GM12878 (cell line): ENCODE measurements at regions not wholly inside any gene's neighbourhood (a gene's known extent, or its start where the extent isn't known, plus 50 kb on each side); places are given as distances from the start of the nearest gene placed in this dataset.

Experiments
- ATAC-seq: fragments of 200-7000 bp; cut with Tn5 transposase; 3 replicates; pipeline ENCODE4 v1.9.1; 2020; ENCODE audit warnings: mild to moderate bottlenecking, moderate library complexity
- BruUV-seq: library from RNA; stranded (reverse); fragments of 400-500 nt; replicated peaks from 2 replicates; lab custom pipeline; 2021; lab: Mats Ljungman, UMichigan
- CTCF ChIA-PET: fragments of 300-600 bp; sonication (Branson Sonifier 250); formaldehyde crosslinking; extraction: SDS; loops from one replicate; lab custom pipeline; 2021; ENCODE audit warnings: inconsistent platforms; lab: Yijun Ruan, JAX
- POLR2A ChIA-PET: fragments of 350-600 bp; formaldehyde crosslinking; extraction: SDS; loops from one replicate; lab custom pipeline; 2021; ENCODE audit warnings: inconsistent platforms; lab: Charles Lee
- RAD21 ChIA-PET: fragments of 300-600 bp; sonication (Branson Sonifier 250); formaldehyde crosslinking; loops from one replicate; lab custom pipeline; 2023; ENCODE audit warnings: antibody characterized with exemption; ENCODE audit not compliant: unreplicated experiment; lab: Charles Lee
- SMC1A ChIA-PET: fragments of 300-600 bp; sonication (Branson Sonifier 250); formaldehyde crosslinking; loops from one replicate; lab custom pipeline; 2023; ENCODE audit not compliant: unreplicated experiment, uncharacterized antibody; lab: Charles Lee
- DNase-seq: peaks from one replicate; pipeline ENCODE4 v3.0.0-alpha.2; 2011; ENCODE audit warnings: low read depth, low spot score
- FAIRE-seq: peaks from 3 replicates; lab custom pipeline; 2011; peaks lifted over from hg19 to GRCh38; lab: Jason Lieb, UNC
- H2AFZ ChIP-seq: 2 replicates; pipeline ENCODE4 v1.6.0; 2011; ENCODE audit warnings: low read depth, low read length, control low read depth; ENCODE audit not compliant: control insufficient read depth
- H3K27ac ChIP-seq: 2 replicates; pipeline ENCODE4 v1.5.1; 2011; ENCODE audit warnings: control low read depth; ENCODE audit not compliant: control insufficient read depth, insufficient read depth
- H3K27me3 ChIP-seq, 2 experiments: replicated peaks in 1 of 2; 2 replicates each; pipeline versions ENCODE4 v1.6.0 to v1.6.1; 2011; ENCODE audit warnings: low read length in 1 of 2; ENCODE audit not compliant: control insufficient read depth in 2 of 2, insufficient read depth in 2 of 2
- H3K36me3 ChIP-seq, 2 experiments: 2 replicates each; pipeline ENCODE4 v1.5.1; 2011; ENCODE audit warnings: low read length in 1 of 2; ENCODE audit not compliant: control insufficient read depth in 2 of 2, insufficient read depth in 2 of 2
- H3K4me1 ChIP-seq: 2 replicates; pipeline ENCODE4 v1.6.1; 2011; ENCODE audit warnings: mild to moderate bottlenecking, low read length, moderate library complexity, mixed read lengths; ENCODE audit not compliant: control insufficient read depth, insufficient read depth
- H3K4me2 ChIP-seq: 2 replicates; pipeline ENCODE4 v1.6.0; 2011; ENCODE audit warnings: control low read depth; ENCODE audit not compliant: control insufficient read depth, insufficient read depth
- H3K4me3 ChIP-seq: fragments of 200-600 bp; sonication (generic); 2 replicates; pipeline ENCODE4 v1.5.1; 2016
- H3K79me2 ChIP-seq: 2 replicates; pipeline ENCODE4 v1.6.0; 2011; ENCODE audit warnings: low read length; ENCODE audit not compliant: control insufficient read depth, insufficient read depth
- H3K9ac ChIP-seq: 2 replicates; pipeline ENCODE4 v1.8.0; 2011; ENCODE audit warnings: low read length, control low read depth, mixed read lengths; ENCODE audit not compliant: control insufficient read depth, insufficient read depth
- H3K9me3 ChIP-seq: replicated peaks from 3 replicates; pipeline ENCODE4 v1.5.1; 2011; ENCODE audit warnings: mild to moderate bottlenecking, low read length; ENCODE audit not compliant: control insufficient read depth, insufficient read depth
- H4K20me1 ChIP-seq: 2 replicates; pipeline ENCODE4 v1.6.0; 2011; ENCODE audit not compliant: control insufficient read depth, insufficient read depth
- BHLHE40 ChIP-seq, 2 experiments: fragments of 450-650 bp in 1 of 2; IDR thresholded peaks; 2 replicates each; pipeline ENCODE4 v1.6.1; 2011 to 2017; ENCODE audit warnings: low read depth in 2 of 2, borderline replicate concordance in 1 of 2, improper control_type of control experiment in 1 of 2, low read length in 1 of 2, mild to moderate bottlenecking in 1 of 2
- BRCA1 ChIP-seq: IDR thresholded peaks from 2 replicates; pipeline ENCODE4 v1.6.1; 2011; ENCODE audit warnings: low read depth, low read length, improper control_type of control experiment
- CBX3 ChIP-seq: fragments of 200-600 bp; sonication (generic); IDR thresholded peaks from 2 replicates; pipeline ENCODE4 v1.6.1; 2016; ENCODE audit warnings: low read depth, borderline replicate concordance
- DPF2 ChIP-seq: fragments of 450-650 bp; IDR thresholded peaks from 2 replicates; pipeline ENCODE4 v1.6.1; 2017; ENCODE audit warnings: mild to moderate bottlenecking
- MLLT1 ChIP-seq: fragments of 450-650 bp; IDR thresholded peaks from 2 replicates; pipeline ENCODE4 v1.6.1; 2016; ENCODE audit warnings: mild to moderate bottlenecking
- MTA2 ChIP-seq: fragments of 450-650 bp; IDR thresholded peaks from 2 replicates; pipeline ENCODE4 v1.6.1; 2016; ENCODE audit warnings: low read depth, mild to moderate bottlenecking, moderate library complexity
- PKNOX1 ChIP-seq: fragments of 450-650 bp; IDR thresholded peaks from 2 replicates; pipeline ENCODE4 v1.6.1; 2016; ENCODE audit warnings: mild to moderate bottlenecking
- RAD51 ChIP-seq: fragments of 450-650 bp; IDR thresholded peaks from 2 replicates; pipeline ENCODE4 v1.6.1; 2016; ENCODE audit warnings: moderate library complexity, mild to moderate bottlenecking, inconsistent platforms
- RUNX3 ChIP-seq: IDR thresholded peaks from 2 replicates; pipeline ENCODE4 v1.6.1; 2012; ENCODE audit warnings: low read length, inconsistent platforms
- TCF7 ChIP-seq: IDR thresholded peaks from 2 replicates; pipeline ENCODE4 v1.6.1; 2014; ENCODE audit warnings: antibody characterized with exemption, borderline replicate concordance
- YBX1 ChIP-seq: fragments of 450-650 bp; IDR thresholded peaks from 2 replicates; pipeline ENCODE4 v1.6.1; 2016; ENCODE audit warnings: antibody characterized with exemption
- ZBTB33 ChIP-seq: fragments of 450-650 bp; IDR thresholded peaks from 2 replicates; pipeline ENCODE4 v1.6.1; 2017; ENCODE audit warnings: mild to moderate bottlenecking
- WGBS: methylation state at CpG from one replicate; pipeline ENCODE4 v1.1.6; 2016; ENCODE audit warnings: low lambda C conversion rate; ENCODE audit not compliant: insufficient replicate concordance, insufficient coverage; ENCODE audit errors: missing lambda C conversion rate; 5-methylcytosine and 5-hydroxymethylcytosine counted together
- in situ Hi-C: fragments of 300-500 bp; cut with MboI; formaldehyde crosslinking; loops from 9 replicates; pipeline ENCODE4 v1.14.3; 2018; ENCODE audit warnings: mixed read lengths
- intact Hi-C: fragments of 100-400 bp; cut with micrococcal nuclease; formaldehyde crosslinking; loops from one replicate; pipeline ENCODE4 v1.14.2; 2022; ENCODE audit not compliant: unreplicated experiment

GRCh38 chr11:115942011-115942410 is 437.8 kb upstream of the CADM1 start:
- Histone ChIP-seq H3K4me1 (peaks cover 7% of the 10 kb centered on the region), H3K4me3 (no peak overlapping the region), H3K27me3 (no peaks in the 10 kb centered on the region), H3K36me3 (no peaks in the 10 kb centered on the region), H2AFZ (no peak overlapping the region), H3K27ac (no peak overlapping the region), H3K4me2 (no peak overlapping the region)
- intact Hi-C loops (no loop called here), in situ Hi-C loops (no loop called here)
- ChIA-PET POLR2A (interaction anchor here (1.1 to 1.7 kb wide), 2 partner anchors 13 to 15 kb away, joined by 3 to 6 read pairs; no protein-coding TSS in a partner anchor), SMC1A (interaction anchor here (0.8 to 9.0 kb wide), 7 partner anchors 9 to 207 kb away, joined by 3 to 94 read pairs (median 5); no protein-coding TSS in a partner anchor), CTCF (interaction anchor here (1.1 to 1.6 kb wide), 3 partner anchors 9 to 20 kb away, joined by 4 to 5 read pairs (median 4); no protein-coding TSS in a partner anchor), RAD21 (interaction anchor here (6.0 kb wide), 1 partner anchor 15 kb away, joined by 94 read pairs; no protein-coding TSS in a partner anchor)
- no peak for DNase-seq
- ATAC-seq = no peak
- TF ChIP-seq TCF7 (no peak), YBX1 (no peak), BRCA1 (no peak), RAD51 (no peak)
- TF ChIP-seq, all 136 proteins: peak for 0
- FAIRE-seq = no peak
- WGBS = 72% methylated on average over 2 of the region's 2 CpGs
- Histone ChIP-seq H4K20me1 (no peaks in the 10 kb centered on the region), H3K79me2 (no peaks in the 10 kb centered on the region), H3K9me3 (no peaks in the 10 kb centered on the region; the same call in 2 of the 3 replicates), H3K9ac (no peak overlapping the region)
- no TSS peak for BruUV-seq

- CTCF ChIA-PET = interaction anchor here (1.1 to 1.6 kb wide), 4 partner anchors 9 to 133 kb away, joined by 3 to 5 read pairs (median 4); no protein-coding TSS in a partner anchor
- H3K27me3 ChIP-seq = no peaks in the 10 kb centered on the region
- no TSS peak for BruUV-seq
- H3K4me1 ChIP-seq = peaks cover 7% of the 10 kb centered on the region
- H4K20me1 ChIP-seq = no peaks in the 10 kb centered on the region
- DNase-seq = no peak
- SMC1A ChIA-PET = interaction anchor here (0.8 to 9.0 kb wide), 8 partner anchors 10 to 207 kb away, joined by 3 to 94 read pairs (median 4); no protein-coding TSS in a partner anchor
- RAD21 ChIA-PET = interaction anchor here (3.7 to 6.0 kb wide), 2 partner anchors 15 to 132 kb away, joined by 13 to 94 read pairs; no protein-coding TSS in a partner anchor
- no peak overlapping the region for H3K27ac ChIP-seq
- intact Hi-C loops = no loop called here
- no peaks in the 10 kb centered on the region for H3K36me3 ChIP-seq
- no peak overlapping the region for H2AFZ ChIP-seq
- no peaks in the 10 kb centered on the region for H3K79me2 ChIP-seq
- WGBS = 68% methylated on average over 15 of the region's 15 CpGs
- no peaks in the 10 kb centered on the region; the same call in 2 of the 3 replicates for H3K9me3 ChIP-seq
- no peak overlapping the region for H3K4me2 ChIP-seq
- no peak overlapping the region for H3K9ac ChIP-seq
- no peak overlapping the region for H3K4me3 ChIP-seq
- no peak for ATAC-seq
- POLR2A ChIA-PET = interaction anchor here (1.1 to 1.7 kb wide), 2 partner anchors 13 to 15 kb away, joined by 3 to 6 read pairs; no protein-coding TSS in a partner anchor
- in situ Hi-C loops = no loop called here
- FAIRE-seq = no peak
- TF ChIP-seq BHLHE40 (IDR thresholded peaks at IDR 0.05; ENCODE audit: borderline replicate concordance in 1 of 2, low read depth in 2 of 2, low read length in 1 of 2) (peak in 1 of 2 experiments; percentile 40; a peak in 1 of 4 replicates), ZBTB33 (peak; percentile 58; the same call in 1 of the 2 replicates), MTA2 (peak; percentile 28; the same call in 1 of the 2 replicates), DPF2 (peak; percentile 35; the same call in 1 of the 2 replicates), RUNX3 (peak; percentile 31), CBX3 (no peak), MLLT1 (0 out of 2 replicates have a peak, but pooled peaks have one; percentile 31), PKNOX1 (no peak)
Observed at GRCh38 chr11:115941481-115941993, 437.3 kb upstream of the CADM1 start.
